Breast epithelium (tissue), 3 donors: ENCODE measurements at regions not wholly inside any gene's neighbourhood (a gene's known extent, or its start where the extent isn't known, plus 50 kb on each side); places are given as distances from the start of the nearest gene placed in this dataset.

Experiments used
- POLR2AphosphoS5 ChIP-seq, 3 donors: sonication (generic); formaldehyde crosslinking; IDR thresholded peaks; one replicate each; pipeline ENCODE4 v1.6.1; 2017; ENCODE audit warnings: antibody characterized with exemption in 3 of 3
- TF ChIP-seq, protein P1 (sequence below), 3 donors: fragments of 450-650 bp; IDR thresholded peaks; one replicate each; pipeline ENCODE4 v1.5.1; 2016 to 2017; ENCODE audit warnings: antibody characterized with exemption in 3 of 3, mild to moderate bottlenecking in 3 of 3, moderate library complexity in 3 of 3

DNA sequence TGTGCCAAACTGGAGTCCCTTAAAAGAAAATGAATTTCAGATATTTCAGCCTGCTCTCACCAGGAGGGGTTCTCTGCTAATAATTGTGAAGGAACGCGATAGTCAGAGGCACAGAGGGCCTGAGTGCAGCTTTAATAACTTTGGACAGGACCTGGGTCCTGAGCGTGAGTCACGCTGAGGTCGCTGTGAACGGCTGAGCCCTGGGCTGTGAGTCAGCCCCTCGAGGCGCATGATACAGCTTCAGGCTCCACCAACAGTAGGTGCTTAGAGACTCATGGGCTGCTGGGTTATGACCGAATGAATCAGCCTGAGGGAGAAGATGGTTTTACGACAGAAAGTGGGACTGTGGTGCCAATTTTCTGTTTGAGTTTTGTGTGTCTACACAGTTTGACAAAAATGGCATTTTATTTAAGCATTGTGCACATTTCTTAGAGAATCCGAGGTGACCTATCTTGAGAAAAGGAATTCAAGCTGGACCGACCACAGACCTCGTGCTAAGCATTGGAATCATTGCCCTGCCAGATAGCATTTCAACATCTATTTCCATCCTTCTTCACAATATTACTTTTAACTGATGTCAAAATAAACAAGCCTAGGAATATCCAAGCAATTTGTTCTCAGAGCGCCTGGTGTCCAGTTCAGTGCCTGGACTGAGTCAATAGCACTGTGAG is 183.0 kb downstream of the THBS2 start:
- TF ChIP-seq, protein P1, sequence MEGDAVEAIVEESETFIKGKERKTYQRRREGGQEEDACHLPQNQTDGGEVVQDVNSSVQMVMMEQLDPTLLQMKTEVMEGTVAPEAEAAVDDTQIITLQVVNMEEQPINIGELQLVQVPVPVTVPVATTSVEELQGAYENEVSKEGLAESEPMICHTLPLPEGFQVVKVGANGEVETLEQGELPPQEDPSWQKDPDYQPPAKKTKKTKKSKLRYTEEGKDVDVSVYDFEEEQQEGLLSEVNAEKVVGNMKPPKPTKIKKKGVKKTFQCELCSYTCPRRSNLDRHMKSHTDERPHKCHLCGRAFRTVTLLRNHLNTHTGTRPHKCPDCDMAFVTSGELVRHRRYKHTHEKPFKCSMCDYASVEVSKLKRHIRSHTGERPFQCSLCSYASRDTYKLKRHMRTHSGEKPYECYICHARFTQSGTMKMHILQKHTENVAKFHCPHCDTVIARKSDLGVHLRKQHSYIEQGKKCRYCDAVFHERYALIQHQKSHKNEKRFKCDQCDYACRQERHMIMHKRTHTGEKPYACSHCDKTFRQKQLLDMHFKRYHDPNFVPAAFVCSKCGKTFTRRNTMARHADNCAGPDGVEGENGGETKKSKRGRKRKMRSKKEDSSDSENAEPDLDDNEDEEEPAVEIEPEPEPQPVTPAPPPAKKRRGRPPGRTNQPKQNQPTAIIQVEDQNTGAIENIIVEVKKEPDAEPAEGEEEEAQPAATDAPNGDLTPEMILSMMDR (IDR thresholded peaks at IDR 0.05) = no peak
- peak in 2 of 3 donors; percentile 45 to 77 for TF ChIP-seq POLR2AphosphoS5 (IDR thresholded peaks at IDR 0.05)
